Kidney epithelial cell (primary cell): ENCODE measurements at regions not wholly inside any gene's neighbourhood (a gene's known extent, or its start where the extent isn't known, plus 50 kb on each side); places are given as distances from the start of the nearest gene placed in this dataset.

Experiments
- DNase-seq: peaks from one replicate; pipeline ENCODE4 v3.0.0-alpha.2; 2010; ENCODE audit warnings: low read depth
- H3K27me3 ChIP-seq: 2 replicates; pipeline ENCODE4 v1.6.0; 2011; ENCODE audit warnings: low read length; ENCODE audit not compliant: control insufficient read depth, insufficient read depth
- H3K36me3 ChIP-seq: 2 replicates; pipeline ENCODE4 v1.5.1; 2011; ENCODE audit warnings: low read length; ENCODE audit not compliant: control insufficient read depth, insufficient read depth
- H3K4me3 ChIP-seq: 2 replicates; pipeline ENCODE4 v1.5.1; 2011; ENCODE audit warnings: low read depth, mild to moderate bottlenecking, control low read depth, low read length
- TF ChIP-seq, protein P1 (sequence below): IDR thresholded peaks from 2 replicates; pipeline ENCODE4 v1.5.1; 2011; ENCODE audit warnings: mild to moderate bottlenecking, moderate library complexity, low read length, control low read depth, inconsistent platforms; ENCODE audit not compliant: insufficient read depth, poor library complexity, severe bottlenecking

DNA sequence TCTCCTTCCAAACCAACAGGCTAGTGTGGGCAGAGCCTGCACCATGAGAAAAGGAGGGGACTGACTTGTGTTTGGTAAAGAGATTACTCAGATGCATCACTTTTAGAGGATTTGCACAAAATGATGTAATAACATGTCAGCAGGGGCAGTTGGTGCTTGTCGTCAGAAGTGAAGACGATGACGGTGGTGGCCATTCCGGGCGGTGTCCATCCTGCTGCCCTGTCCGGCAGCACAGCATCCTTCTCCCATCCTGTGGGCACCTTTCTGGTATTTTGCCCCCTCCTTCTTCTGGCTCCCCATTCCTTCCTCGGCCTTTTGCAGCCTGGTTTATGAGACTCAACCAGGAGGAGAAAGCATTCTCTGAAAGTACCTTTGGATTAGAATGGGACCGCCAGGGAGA, 160.1 kb downstream of the TEX29 start:
- no peaks in the 10 kb centered on the region for H3K36me3 ChIP-seq
- TF ChIP-seq, protein P1, sequence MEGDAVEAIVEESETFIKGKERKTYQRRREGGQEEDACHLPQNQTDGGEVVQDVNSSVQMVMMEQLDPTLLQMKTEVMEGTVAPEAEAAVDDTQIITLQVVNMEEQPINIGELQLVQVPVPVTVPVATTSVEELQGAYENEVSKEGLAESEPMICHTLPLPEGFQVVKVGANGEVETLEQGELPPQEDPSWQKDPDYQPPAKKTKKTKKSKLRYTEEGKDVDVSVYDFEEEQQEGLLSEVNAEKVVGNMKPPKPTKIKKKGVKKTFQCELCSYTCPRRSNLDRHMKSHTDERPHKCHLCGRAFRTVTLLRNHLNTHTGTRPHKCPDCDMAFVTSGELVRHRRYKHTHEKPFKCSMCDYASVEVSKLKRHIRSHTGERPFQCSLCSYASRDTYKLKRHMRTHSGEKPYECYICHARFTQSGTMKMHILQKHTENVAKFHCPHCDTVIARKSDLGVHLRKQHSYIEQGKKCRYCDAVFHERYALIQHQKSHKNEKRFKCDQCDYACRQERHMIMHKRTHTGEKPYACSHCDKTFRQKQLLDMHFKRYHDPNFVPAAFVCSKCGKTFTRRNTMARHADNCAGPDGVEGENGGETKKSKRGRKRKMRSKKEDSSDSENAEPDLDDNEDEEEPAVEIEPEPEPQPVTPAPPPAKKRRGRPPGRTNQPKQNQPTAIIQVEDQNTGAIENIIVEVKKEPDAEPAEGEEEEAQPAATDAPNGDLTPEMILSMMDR: no peak
- H3K27me3 ChIP-seq: no peaks in the 10 kb centered on the region
- no peak for DNase-seq
- no peak overlapping the region for H3K4me3 ChIP-seq

DNA sequence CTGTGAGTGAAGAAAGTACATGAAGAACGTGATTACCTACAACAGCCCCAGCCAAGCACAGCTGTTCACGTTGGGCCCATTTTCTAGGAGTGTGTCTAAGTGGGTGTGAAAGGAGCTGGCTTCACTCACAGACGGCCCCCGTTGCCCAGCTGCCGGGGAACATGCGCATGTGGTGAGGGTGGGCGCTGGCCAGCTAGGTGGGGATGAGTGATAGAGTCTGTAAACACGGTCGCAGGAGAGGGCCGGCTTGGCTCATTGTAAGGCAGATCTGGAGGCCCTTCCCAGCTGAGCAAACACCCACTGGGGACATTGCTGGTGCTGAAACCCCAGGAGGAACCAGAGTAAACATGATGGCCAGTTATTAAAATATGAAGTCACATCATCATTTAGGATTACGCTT, 160.5 kb downstream of the TEX29 start:
- no peaks in the 10 kb centered on the region for H3K27me3 ChIP-seq
- DNase-seq: no peak
- TF ChIP-seq, protein P1: no peak

DNA sequence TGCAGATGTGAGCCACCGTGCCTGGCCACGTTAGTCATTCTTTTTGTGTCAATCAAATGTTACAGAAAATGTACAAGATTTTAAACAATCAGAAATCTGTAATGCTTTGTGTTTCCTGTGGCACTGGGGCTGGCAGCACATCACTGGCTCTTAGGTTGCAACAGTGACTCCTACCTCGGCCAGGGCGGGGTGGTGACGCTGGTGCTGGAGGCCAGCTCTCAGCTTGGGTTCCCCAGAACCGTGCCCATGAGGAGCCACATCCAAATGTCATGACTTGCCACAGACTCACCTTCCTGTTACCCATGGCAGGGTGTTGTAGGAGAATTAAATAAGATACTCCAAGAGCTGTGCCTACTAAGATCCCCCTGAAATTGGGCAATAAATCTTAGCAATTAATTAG, 161.7 kb downstream of the TEX29 start:
- H3K4me3 ChIP-seq: no peak overlapping the region
- no peak for DNase-seq
- TF ChIP-seq, protein P1: no peak
- no peaks in the 10 kb centered on the region for H3K36me3 ChIP-seq
- H3K27me3 ChIP-seq: no peaks in the 10 kb centered on the region

More for the DNA sequence above, 160.5 kb downstream of the TEX29 start:
- H3K36me3 ChIP-seq: no peaks in the 10 kb centered on the region
- H3K4me3 ChIP-seq: no peak overlapping the region

DNA sequence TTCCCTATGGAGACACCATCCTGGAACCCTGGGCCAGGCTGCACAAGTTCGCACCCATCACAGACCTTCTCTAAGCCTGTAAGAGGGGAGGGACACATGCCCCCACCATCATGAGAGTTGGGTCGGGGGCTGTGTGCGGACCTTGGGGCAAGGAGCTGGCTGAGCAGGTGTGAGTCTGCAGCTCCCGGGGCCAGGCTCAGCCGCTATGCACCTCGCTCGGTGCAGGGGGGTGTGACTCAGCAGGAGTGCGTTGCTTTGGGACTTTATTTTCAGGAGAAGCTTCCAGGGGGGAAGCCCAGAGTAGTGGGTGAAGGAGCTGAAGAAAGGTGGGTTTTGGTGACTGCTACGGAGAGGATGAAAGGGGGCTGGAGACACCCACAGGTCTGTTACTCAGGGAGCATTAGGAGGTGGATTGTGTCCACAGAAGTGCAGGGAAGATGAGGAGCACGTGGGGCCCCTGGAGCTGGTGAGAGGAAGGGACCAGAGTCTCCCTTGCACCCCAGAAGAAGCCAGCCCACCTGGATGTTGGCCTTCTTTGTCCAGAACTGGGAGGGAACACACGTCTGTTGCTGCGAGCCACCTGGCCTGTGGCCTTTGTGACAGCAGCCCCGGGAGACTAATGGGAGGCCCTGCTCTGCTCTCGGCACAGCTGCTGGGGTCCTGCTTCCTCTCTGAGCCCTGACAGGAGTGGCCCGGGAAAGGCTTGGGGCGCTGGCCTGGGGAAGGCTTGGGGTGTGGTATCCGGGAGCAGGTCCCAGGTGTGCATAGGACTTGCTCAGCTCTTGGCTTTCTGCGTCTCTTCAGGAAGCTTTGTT, 162.6 kb downstream of the TEX29 start:
- DNase-seq: no peak
- H3K36me3 ChIP-seq: no peaks in the 10 kb centered on the region
- H3K4me3 ChIP-seq: no peak overlapping the region
- TF ChIP-seq, protein P1: no peak
- no peaks in the 10 kb centered on the region for H3K27me3 ChIP-seq

DNA sequence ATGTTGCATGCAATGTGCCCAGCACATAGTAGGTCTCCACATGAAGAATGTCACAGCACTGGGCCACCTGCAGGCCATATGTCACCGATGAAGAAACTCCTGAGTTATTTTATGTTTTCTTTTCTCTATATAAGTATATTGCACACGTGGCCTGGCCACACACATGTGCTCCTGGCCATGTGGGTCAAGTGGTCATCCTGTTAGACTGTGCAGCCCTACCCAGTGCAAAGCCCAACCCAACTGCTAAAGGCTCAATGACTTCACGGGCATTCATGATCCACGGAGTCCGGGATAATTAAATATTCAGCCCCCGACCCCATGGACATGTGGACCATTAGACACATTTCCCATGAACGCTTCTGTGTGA, 163.2 kb downstream of the TEX29 start:
- Histone ChIP-seq H3K27me3 (no peaks in the 10 kb centered on the region), H3K36me3 (no peaks in the 10 kb centered on the region), H3K4me3 (no peak overlapping the region)
- TF ChIP-seq, protein P1: no peak
- DNase-seq: no peak
